ENCODE measurements at regions not wholly inside any gene's neighbourhood (a gene's known extent, or its start where the extent isn't known, plus 50 kb on each side); places are given as distances from the start of the nearest gene placed in this dataset.

DNA sequence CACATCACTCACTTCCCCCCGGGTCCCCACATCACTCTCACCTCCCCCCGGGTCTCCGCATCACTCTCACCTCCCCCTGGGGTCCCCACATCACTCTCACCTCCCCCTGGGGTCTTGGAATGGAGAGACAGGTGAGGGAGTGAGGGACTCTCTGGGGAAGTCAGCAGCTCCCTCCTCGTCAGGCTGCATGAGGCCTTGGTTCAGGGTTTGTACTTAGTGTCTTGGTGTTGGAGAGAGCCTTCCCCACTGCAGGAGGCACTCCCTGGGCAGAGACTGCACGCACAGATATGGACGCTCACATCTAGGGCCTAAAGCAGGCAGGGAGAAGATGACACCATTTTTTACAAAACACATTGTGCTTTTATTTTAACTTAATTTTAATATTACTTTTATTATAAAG is 56.5 kb upstream of the IRX4 start:
- no peak for DNase-seq (ENCODE audit: low read depth in 2 of 2)

DNA sequence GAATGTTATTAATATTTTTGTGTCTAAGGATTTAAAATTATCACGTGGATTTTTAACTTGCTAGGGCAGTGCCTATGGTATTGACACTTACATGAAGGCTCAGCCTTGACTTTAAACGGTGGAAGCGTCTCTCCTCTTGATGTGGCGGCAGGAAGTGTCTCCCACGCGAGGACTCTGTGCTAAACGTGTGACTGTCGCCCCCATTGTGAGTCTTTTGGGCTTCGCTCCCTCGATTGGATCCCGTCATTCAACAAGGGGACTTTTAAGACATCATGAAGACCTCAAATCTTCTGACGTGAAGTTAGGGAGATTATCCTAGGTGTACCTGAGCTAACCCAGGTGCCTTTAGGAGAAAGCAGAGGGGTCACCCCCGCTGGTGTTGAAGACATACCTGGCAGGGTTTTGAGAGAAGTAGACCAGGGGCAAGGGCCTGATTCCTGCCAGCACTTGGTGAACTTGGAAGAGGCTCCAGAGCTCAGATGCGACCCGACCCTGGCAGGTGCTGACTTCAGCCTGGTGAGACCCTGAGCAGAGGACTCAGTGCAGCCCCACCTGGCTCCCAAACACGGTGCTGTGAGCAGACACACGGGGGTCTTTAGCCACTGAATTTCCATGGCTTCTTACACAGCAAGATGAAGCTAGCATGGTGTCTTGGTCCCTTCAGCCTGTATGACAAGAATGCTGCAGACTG is 55.7 kb upstream of the IRX4 start:
- no peak for DNase-seq (ENCODE audit: low read depth in 2 of 2)

DNA sequence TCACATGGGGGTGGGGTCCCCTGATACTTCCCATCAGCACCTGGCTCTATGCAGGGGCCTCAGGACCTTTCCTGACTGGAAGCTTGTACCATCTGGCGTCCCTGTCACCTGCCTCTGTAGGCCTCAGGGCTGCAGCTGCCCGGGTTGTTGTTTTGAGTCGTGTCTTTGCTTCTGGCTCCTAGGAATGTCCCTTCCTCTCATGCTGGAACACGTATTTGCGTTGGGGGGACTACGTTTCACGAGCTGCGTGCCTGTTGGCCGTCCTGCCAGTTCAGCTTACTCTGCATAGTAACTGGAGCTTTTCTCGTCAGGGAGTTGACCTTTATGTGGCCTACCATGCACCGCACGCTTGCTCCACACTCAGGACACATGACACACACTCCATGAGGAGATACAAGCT is 54.9 kb upstream of the IRX4 start:
- DNase-seq (ENCODE audit: low read depth in 2 of 2), result no peak

DNA sequence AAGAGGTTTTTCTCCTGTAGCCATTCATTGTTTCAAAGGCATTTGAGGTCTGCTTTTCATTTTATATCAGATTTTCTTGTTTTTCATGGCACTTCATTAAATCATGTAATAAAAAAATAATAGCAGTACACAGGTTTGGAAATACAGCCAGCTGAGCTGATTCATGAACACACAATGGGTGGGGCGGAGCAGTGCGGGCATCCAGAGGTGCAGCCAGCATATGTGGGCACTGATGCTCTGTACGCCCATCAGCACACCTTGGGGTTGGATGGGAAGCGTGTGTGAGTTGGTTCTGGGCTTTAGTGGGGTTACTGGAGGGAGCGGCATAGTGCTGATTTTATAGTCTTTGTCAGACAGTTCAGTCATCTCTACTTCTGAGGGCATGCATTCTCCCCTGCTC is 54.2 kb upstream of the IRX4 start:
- DNase-seq (ENCODE audit: low read depth in 2 of 2), result no peak

DNA sequence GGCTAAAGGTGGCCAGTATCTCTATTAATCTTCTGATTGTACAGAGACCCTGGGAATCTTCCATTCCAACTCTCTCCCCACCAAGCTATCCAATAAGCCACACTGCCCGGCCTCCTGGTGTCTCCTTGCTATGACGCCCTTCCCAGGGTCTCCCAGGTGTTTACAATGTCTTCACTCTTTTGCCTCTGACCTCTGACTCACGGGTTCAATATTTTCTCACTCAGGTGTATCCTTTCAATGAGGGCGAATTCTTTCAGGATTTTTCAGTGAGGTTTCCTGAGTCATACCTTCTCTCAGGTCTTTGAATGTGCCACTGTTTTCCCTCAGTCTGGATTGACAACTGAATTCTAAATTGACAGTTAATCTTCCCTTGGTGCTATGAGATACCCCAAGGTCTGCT is 53.7 kb upstream of the IRX4 start:
- DNase-seq (ENCODE audit: low read depth in 2 of 2), result no peak

DNA sequence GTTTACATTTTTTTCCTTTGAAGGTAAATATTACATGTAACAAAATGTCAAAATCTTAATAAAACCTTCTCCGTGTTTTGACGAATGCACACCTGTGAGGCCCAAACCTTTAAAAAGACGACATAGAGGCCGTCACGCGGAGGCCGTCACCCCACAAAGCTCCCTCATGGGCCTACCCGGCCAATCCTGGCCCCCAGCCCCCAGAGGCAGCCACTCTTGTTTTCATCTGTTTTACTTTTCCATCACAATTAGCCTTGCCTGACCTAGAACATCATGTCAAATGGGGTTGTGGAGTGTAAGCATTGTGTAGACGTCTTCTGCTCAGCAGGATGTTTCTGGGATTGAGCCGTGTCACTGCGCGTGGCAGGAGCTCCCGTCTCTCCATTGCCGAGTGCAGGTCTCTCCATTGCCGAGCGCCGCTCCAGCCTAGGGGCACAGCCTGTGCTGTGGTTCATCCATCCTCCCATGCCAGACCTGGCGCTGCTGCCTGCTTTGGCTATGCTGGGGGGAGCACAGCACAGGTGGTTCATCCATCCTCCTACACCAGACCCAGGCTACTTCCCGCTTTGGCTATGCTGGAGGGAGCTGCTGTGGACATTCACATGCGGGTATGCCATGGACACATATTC is 52.2 kb upstream of the IRX4 start:
- no peak for DNase-seq (ENCODE audit: low read depth in 2 of 2)

DNA sequence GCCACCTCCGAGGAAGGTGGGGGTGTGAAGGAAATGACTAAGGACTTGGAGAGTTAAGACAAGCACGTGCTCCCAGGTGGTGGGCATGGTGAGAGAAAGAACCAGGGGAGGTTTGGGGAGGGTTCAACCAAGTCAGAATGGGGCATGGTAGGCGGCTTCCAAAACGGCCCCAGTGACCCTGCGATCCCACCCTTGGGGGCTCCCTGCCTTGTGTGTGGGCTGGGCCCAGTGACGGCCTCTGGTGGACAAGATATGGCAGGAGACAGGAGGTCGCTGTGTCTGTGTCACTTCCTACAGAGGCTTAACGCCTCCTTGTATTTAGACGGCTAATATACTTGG is 51.3 kb upstream of the IRX4 start:
- no peak for DNase-seq (ENCODE audit: low read depth in 2 of 2)

DNA sequence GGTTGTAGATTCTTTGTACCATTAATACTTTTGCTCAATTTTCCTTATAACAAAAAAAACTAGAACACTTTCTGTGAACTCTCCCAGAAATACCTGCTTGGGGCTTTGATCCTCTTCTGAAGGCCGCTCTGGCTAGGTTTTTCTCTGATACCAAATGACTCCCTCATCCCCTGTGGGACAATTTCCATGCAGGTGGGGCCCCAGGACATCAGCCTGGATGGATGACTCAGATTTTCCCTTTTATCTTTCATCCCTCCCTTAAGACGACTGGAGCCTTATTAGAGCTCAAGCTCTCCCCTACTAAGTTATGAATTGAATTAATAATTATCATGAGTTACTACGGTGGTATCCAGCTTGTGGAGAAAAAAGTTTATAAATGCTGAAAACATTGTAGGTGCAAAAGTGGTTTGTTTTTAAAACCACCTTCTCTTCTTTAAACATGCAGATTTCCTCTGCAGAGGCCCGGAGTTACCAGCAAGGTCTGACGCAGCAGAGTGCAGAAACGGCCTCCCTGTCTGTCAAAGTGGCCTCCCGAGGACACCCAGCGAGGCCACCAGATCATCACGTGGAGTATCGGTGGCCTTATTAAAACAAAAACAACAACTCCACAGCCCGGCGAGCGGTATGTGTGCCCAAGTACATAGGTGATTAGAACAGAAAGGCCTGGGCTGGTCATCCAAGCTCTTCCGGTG is 50.8 kb upstream of the IRX4 start:
- DNase-seq (ENCODE audit: low read depth in 2 of 2), result no peak
